ENCODE measurements at regions not wholly inside any gene's neighbourhood (a gene's known extent, or its start where the extent isn't known, plus 50 kb on each side); places are given as distances from the start of the nearest gene placed in this dataset.

DNA sequence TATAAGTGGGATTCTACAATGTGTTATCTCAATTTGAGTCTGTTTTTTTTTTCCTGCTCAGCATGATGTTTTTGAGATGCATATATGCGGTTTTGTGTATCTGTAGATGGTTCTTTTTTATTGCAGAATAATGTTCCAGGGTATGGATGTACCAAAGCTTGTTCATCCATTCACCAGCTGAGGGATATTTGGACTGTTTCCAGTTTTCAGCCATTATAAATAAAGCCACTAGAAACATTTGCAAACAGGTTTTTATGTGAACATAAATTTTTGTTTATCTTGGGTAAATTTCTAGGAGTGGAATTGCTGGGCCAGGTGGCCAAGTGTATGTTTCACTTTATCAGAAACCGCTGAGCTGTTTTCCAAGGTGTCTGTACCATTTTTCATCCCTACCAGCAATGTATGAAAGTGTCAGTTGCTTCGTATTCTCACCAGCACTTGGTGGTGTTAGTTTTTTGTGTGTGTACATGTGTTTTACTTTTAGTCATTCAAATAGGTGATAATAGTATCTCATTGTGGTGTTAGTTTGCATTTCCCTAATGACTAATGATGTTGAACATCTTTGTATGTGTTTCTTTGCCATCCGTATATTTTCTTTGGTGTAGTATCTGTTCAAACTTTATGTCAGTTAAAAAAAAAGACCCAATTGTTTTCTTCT, 124.2 kb downstream of the CEBPB start:
- no peak overlapping the region for H3K4me3 ChIP-seq (ENCODE audit: low read depth, low read length)
- TF ChIP-seq CTCF (IDR thresholded peaks at IDR 0.05; ENCODE audit: borderline replicate concordance, insufficient read depth, low read depth, low read length): no peak

DNA sequence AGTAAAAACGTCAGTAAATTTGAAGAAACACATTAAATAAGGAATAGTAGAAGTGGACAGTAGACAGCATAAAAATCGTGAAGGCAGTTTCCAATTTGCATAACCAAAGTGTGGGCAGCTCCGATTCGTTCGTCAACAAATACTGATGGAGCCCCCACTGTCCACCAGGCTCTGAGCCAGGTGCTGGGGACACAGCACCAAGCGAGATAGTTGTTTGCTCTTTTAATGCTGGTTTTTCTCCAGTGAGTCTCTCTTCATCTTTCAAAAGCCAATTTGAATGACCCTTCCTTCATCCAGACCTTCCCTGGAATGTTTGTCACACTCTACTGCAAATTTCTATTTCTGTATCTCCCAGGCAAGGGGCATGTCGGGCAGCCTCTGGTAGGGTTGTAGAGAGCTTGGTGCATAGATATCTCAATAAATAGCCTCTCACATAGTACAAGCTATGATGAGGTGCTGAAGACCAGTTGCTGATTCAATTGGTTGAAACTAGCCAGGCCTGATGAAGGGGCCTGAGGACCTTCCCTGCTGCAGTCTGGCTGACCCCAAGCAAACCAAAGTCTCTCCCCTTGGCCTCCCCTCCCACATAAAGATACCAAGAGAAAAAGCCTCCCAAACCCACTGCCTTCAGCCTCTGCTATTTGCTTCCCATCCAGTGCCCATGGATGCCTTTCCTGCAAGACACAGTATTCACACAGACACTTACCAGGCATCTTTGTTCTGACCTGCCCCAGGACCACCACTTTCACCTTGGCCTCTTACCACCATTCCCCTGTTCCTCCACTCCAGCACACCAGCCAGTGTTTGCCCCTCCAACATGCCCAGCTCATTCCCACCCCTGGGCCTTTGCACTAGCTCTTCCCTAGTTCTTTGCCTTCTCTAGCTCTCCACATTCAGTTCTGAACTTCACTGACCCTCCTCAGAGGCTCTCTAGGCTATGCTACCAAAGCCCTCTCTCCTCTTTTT, 125.2 kb downstream of the CEBPB start:
- no peak overlapping the region for H3K4me3 ChIP-seq (ENCODE audit: low read depth, low read length)
- no peak for TF ChIP-seq CTCF (IDR thresholded peaks at IDR 0.05; ENCODE audit: borderline replicate concordance, insufficient read depth, low read depth, low read length)

DNA sequence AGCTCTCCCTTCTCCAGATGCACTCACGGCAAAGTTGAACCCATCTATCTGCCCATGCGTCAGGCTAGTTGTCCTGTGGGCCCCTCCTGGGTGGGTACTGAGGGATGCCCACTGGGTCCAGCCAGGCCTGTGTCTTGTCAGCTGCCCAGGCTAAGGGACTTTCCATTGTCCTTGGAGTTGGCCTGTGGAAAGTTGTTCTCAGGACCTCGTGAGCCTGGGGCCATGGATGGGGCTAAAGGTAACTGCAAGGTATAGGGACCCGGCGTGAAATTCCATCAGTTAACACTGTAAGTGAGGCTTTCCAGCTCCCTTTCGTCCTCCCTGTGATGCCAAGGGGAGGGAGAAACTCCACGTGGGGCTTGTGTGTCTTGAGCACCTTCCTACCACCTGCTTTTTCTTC, 126.5 kb downstream of the CEBPB start:
- TF ChIP-seq CTCF (IDR thresholded peaks at IDR 0.05; ENCODE audit: borderline replicate concordance, insufficient read depth, low read depth, low read length): no peak
- no peak overlapping the region for H3K4me3 ChIP-seq (ENCODE audit: low read depth, low read length)

DNA sequence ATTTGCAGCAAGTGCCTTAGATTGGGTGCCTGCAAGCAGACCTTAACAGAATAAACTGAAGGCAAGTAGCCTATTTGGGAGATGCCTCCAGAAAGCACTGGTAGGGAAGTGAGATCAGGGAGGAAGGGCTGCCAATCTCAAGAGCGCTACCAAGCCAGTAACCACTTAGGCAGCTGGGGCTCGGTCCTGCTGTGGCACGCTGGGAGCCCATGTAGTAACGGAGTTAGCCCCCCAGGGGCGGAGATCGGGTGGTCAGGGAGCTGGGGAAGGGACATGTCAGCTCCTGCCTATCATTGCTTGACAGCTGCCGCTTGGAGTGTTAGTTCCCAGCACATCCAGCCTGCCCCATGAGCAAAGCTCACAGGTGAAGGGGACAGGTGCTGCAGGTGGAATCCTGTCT, 127.0 kb downstream of the CEBPB start:
- H3K4me3 ChIP-seq (ENCODE audit: low read depth, low read length): no peak overlapping the region
- no peak for TF ChIP-seq CTCF (IDR thresholded peaks at IDR 0.05; ENCODE audit: borderline replicate concordance, insufficient read depth, low read depth, low read length)

DNA sequence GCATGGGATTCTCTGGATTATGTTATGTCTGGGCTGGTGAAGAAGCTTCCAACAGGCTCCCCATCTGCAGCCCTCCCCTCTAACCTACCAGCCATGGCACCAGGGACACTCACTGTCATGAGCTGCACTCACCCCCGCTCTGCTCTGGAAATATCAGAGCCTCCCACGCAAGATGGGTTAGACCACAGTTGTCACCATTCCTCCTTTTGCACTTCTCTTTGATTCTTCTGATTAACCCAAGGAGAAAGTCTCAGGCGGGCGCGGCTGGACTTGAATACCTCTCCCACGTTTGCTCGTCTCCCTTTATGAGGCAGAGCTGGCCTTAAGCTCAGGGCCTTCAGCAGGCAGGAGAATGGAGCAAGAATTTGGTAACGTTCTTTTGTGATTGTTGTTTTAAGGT, 128.1 kb downstream of the CEBPB start:
- H3K4me3 ChIP-seq (ENCODE audit: low read depth, low read length): no peak overlapping the region
- no peak for TF ChIP-seq CTCF (IDR thresholded peaks at IDR 0.05; ENCODE audit: borderline replicate concordance, insufficient read depth, low read depth, low read length)

DNA sequence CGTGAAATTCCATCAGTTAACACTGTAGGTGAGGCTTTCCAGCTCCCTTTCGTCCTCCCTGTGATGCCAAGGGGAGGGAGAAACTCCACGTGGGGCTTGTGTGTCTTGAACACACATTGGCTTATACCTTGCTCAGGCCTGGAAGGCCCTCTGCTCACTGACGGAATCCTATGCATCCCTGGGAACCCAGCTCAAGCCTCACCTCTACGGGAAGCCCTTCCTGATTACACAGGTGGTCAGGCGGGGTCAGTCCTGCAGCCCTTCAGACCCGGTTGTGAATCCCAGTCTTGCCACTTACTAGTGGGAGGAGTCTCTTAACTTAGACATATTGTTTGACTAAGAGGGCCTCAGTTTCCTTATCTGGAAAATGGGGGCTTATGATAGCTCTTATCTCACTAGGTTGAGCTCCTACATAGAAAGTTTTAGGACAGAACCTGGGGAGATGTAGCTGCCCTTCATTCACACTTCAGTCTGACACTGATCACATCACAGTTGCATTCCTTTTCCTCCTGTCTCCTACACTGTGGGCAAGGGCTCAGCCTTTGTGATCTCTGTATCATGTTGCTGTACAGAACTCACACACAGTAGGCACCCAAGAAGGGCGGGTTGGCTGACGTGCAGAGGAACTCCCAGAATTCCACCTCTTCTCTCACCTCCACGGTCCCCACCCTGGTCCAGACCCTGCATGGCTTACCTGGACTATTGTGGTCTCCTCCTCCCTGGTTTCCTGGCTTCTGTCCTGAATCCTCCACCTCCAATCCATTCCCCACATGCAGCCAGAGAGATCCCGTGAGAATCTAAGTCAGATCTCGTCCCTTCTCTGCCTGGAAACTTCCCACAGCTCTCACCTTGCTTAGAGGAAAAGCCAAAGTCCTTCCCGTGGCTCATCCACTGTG, 129.6 kb downstream of the CEBPB start:
- no peak for TF ChIP-seq CTCF (IDR thresholded peaks at IDR 0.05; ENCODE audit: borderline replicate concordance, insufficient read depth, low read depth, low read length)
- no peak overlapping the region for H3K4me3 ChIP-seq (ENCODE audit: low read depth, low read length)

Measured in GM12875 (cell line).